SU-DHL-6 (cell line): ENCODE measurements at regions not wholly inside any gene's neighbourhood (a gene's known extent, or its start where the extent isn't known, plus 50 kb on each side); places are given as distances from the start of the nearest gene placed in this dataset.

Experiments used
- CTCF ChIP-seq: fragments of 200-600 bp; sonication (generic); IDR thresholded peaks from one replicate; pipeline ENCODE4 v1.5.1; 2017; ENCODE audit warnings: antibody characterized with exemption, mild to moderate bottlenecking, low read length, moderate library complexity; ENCODE audit not compliant: insufficient read depth, poor library complexity, severe bottlenecking
- EZH2phosphoT487 ChIP-seq: fragments of 200-600 bp; sonication (generic), shearing (Covaris generic); conservative IDR thresholded peaks from 2 replicates; pipeline ENCODE4 v1.6.1; 2018; ENCODE audit warnings: mild to moderate bottlenecking, antibody characterized with exemption, low read length, moderate library complexity, mixed read lengths

DNA sequence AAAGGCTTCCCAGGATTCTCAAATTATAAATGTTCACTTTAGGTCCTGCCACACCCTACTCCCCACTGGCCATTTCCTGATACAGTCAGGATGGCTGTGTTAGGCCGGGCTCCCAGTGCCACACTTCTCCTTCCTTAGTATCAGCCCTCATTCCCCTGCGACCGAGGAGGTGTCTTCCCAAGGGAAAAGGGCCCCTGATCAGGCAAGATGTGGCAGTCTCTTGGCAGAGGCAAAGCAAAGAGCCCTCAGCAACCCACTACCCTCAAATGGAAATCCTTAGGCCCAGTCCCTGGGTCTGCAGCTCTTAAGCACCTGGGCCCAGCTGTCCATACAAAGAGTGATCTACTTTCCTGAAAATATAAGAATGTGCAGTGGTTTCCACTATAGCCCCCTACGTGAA, 96.5 kb upstream of the VASH1 start:
- TF ChIP-seq CTCF: no peak
- TF ChIP-seq EZH2phosphoT487: no peak
